HG02970 (cell line): ENCODE measurements at regions not wholly inside any gene's neighbourhood (a gene's known extent, or its start where the extent isn't known, plus 50 kb on each side); places are given as distances from the start of the nearest gene placed in this dataset.

Source experiments
- ATAC-seq: cut with Tn5 transposase; IDR thresholded peaks from one replicate; pipeline ENCODE4 v1.9.1; 2021; ENCODE audit warnings: mild to moderate bottlenecking, moderate library complexity, moderate number of reproducible peaks; ENCODE audit not compliant: unreplicated experiment, low FRiP score

DNA sequence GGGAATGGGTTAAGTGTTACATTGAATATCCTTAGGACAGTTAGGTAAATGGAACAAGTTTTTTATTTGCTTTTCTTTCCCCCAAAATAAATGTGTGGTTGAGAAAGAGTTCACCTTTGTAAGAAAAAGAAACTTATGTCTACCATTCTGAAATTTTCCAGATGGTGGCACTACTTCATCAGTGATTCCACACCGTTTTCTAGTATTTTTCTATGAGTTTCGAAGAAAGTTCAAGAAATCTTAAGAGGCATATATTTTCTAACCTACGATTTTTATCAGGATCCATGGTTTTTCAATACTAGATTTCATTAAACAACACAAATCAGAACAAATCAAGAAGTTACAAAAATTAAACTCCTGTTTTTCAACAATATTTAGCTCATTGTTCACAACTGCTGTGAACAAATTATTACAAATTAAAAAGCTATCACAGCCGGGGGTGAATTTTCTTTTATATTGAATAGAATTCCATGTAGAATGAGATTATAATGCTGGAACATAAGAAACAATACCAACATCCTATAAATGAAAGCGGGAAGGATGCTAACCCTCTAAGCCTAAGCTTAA lies 163.1 kb upstream of the NPVF start:
- ATAC-seq, result no peak

DNA sequence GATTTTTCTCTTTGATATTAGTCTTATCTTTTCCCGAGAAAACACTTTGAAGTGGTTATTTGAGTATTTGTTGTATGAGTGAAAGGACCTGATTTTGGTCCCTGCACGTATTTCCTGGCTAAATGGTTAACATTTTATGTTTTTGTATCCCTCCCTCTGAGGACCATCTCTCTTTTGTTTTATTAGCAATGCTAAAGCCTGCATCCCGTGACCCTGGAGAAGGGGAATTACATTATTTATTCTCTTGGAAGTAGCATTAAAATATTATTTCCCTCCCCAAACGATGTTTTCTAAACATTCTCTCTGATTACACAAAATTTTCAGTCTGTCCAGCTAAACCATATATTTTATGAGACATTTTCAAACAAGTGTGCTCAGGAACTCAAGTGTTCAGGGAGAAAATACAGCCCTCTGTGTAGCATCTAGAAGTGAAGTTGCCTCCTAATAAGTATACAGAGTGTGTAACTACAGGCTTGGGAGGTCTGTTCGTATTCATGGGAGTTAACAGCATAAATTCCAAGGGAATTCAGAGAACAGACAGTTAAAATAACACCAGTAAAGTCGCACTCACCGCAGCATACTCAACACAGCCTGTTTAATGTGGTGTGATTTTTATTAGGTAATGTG lies 163.8 kb upstream of the NPVF start:
- ATAC-seq, result no peak

DNA sequence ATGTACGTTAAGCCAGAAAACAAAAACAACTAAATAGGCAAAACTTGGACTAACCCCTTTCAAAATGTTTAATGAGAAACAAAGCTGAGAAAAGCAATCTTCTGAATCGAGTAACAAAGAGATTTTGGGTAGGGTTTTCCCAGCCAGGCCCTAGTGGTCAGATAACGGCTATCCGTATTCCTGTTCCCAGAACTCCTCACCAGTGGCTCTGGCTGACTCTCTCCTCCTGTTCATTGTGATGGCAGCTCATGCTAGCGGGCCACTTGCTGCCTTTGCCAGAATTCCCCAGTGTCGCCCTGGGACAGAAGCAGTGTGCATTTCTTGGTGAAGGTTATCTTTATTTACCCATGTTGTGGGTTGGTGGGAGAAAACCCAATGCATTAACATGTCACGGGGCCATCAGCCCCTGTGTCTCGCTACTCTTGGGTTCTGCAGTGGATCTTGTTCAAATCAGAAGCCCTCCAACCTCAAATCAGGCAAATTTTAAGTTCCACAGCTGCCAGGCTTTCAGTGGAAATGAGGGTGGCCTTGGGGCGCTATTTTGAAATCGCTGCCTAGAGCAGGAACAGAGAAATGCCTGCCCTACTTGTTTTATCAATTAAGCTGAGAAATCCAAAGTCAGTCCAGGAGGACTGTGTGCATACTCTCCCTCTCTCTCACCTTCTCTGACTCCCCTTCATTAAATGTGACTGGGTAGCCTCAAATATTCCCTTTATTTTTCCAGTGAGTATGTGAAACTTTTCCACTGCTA lies 164.5 kb upstream of the NPVF start:
- ATAC-seq, result no peak

DNA sequence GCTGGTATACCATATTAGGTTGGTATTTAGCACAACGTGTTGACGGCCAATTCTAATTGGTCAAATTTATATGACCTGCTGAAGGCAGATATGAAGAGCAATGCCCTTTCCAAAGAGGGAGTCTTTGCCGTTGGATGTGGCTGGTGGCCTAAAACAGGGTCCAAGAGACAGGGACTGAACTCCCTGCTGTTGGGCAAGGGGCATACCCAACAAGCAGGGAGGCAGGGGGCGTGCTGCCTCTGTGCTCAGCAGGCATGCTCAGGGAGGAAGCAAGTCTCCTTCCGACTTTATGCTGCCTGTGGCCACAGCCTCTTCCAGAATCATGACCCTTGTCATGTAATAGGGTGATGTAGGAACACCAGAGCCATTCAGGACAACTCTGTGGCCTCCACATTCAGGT lies 167.7 kb upstream of the NPVF start:
- no peak for ATAC-seq

DNA sequence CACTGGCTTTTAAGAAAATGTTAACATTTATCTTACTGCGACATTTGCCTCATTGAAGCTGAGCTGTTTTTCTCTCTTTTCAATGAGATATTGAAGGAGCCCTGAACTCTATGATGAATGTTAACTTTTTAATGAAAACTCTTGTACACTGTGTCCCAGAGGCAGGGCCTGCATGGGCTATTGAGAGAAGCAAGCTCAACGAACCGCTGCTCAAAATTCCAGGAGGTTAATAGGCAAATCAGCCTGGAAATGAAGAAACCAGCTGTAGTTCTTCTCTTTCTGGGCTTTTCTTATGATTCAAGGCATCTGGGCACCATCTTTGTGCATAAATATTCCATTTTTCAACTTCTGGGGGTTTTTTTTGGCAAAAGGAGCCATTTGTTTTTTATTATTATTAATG lies 168.4 kb upstream of the NPVF start:
- no peak for ATAC-seq

DNA sequence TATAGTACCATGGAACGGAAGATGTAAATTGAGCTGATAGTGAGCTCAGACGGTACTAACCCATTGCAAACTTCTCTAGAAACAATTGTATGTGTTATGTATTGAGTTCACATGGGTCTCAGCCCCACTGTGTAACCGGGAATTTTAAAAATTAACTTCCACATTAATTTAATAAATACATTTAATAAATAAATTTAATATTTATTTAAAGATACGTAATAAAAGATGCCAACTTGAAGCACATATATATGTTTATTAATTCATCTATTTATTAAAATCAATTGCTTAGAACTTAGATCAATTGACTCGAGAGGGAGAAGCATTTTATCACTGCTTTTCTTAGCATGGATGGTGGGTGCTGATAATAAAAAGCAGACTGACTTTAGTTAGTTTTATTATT lies 170.1 kb upstream of the NPVF start:
- ATAC-seq, result no peak

DNA sequence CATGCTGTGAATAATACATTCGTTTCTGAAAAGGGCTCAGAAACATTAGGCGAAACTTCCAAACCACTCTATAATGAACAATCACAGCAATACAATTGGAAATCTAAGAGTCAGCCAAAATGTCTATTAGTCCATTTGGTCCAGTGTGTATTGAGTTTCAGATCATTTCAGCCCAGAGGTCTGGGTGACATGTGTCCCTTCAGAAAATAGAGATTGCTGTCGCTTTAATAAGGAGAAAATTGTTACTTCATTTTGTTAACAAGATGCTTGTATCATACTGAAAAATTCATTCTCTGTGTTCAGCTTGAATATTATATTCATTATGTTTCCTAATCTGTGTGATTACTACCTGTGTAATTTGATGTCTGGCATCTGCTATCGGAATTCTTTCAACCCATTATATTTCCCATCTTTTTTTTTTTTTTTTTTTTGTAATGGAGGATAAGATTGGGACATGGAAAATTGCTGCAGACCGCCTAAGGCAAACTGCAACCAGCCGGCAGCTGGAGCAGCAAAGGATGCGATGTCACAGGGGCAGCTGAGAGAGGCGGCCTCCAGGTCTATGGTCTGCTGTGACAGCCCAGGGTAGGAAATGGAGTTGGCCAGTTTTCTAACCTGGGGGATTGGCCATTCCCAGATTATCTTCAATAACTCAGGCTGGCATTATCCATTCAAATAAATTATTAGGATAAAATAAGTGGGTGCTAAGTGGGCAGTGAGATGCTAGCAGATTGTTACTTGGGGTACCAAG lies 170.9 kb upstream of the NPVF start:
- no peak for ATAC-seq

DNA sequence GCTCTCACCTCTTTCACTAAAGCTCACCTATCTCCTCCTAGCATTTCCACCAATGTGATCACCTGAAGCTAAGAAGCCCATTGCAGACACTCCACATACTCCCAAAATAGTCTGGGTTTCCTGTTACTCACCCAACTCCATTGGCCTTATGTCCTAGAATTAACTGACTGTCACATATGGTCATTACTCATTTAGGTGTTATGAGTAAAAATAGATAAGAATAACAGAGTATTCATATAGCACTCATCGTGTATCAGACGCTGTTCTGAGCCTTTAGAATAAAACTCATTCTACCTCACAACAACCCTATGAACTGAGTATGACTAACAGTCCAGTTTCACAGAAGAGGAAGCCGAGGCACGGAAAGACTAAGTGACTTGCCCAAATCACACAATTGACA lies 174.2 kb upstream of the NPVF start:
- ATAC-seq, result no peak

DNA sequence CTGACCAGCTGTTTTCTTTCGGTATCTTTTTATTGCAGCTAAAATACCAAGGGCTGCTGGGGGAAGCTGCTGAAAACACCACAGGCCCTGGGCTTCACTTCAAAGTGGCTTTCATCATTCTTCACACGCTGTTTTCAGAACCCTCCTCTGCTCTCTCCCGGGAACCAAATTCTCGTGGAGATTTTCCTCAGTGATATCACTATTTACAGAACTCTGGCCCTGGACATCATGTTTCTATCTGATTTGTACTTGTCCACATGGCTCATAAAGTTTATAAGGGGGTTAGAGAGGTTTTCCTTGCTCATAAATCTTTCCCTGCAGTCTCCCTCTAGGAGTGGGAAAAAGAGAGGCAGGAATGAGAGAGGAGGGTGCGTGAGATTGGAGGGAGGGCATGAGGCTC lies 177.4 kb upstream of the NPVF start:
- no peak for ATAC-seq

DNA sequence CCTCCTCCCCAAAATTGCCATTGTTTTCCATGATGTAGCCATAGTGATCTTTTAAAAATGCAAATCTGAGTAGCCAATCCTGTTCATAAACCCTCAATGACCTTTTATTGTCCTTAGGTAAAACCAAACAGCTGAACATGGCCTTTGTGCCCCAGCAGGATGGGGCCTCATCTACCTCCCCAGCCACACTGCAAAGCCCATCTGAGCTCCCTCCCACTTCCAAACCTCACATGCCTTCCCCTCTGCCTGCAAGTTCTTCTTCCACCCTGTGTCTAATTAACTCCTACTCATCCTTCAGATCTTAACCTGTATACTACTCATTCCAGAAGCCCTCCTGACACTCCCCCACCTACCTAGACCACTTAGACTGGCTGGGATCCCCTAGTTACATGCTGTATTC lies 178.8 kb upstream of the NPVF start:
- ATAC-seq, result no peak

DNA sequence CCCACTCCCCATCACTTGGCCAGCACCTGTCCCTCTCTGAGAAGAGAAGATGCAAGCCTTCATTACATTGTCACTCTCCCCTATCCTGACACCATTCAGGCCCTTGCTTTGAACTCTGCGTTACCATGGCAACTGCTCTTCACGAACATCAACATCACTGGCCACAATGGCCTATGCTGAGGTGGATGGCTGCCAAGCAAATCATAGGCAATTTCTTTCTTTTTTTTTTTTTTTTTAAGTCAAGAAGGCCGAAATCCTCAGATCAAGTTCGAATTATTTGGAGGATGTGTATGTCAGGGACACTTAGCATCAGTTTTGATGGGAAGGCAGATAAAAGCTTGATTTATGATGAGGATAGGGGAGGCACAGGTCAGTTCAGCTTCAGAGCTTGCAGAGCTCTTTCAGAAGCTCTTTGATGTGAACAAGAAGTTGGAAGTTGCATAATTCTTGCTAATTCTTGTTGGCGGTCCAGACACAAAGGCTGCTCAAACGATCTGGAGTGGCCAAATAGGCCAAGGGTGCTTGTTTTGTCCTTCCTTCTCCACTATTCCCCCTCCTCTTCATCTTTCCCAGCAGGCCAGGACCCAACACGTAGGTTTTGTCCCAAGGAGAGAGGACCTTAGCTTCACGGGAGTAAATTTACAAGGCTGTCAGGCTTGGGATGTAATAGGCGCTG lies 179.9 kb upstream of the NPVF start:
- no peak for ATAC-seq

DNA sequence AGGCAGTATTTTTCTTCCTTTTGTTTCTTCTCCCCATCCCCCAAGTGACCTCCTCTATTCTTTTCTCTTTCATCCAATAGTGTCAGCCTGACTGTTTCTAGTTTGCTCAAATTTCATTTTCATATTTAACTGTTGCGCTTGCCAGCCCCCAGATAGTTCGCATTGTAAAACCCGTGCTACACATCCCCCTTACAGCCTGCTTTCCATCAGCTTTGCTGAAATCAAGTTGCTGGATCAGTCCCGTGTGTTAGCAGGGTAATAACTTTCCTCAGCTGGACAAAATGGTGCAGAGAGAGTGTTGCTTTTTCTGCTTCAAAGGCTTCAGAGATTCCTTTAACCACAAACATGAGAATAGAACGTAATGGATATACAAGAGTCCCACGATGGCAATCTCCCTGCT lies 180.6 kb upstream of the NPVF start:
- ATAC-seq, result no peak

DNA sequence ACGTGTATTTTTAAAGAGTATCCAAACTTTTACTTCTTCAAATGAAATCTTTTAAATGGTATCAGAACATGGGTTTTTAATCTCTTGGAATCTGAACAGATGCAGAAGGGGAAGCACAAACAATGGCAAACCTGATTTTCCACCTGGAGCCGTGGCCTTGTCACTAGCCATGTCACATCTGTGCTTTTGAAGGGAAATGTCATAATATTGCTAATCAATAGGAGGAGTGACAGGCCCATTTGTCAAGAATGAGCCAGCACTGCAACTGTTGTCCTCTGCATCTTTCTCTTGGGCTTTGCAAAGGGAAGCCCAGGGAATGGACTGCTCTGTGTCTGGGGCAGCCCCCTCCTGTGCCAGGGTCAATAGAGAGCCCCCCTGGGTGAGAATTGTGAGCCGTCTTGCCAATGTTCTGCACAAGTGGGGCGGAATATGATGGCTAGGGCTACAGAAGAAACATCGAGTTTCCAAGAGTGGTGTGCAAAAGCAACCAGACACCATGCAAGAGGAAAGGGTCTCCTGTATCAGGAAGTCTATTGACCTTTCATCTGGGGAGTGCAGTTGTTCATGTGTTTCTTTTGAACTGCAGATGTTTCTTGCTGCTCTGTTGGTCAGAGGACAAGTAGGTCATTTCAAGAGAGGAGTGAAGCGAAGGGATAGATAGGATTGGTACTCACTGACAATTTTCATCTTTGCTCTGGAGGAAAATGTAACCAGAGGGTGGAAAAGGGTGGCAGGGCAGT lies 181.8 kb upstream of the NPVF start:
- ATAC-seq, result no peak

DNA sequence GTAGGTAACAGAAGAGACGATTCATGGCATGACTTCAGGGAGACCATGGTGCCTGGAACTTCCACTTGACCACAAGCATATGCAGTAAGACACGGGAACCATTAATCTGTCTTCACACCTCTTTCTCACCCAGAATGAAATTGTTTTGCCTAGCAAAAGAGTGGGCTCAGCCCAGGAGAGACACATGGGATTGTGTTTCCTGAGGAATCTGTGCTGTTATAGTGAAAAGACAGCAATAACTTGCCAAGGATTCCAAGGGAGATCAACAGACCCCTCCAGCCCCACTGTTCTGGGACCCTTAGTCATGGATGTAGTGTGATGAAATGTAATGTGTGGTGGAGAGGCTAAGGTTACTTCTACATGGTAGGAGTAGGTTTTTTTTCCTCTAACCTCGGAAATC lies 192.5 kb upstream of the NPVF start:
- no peak for ATAC-seq

DNA sequence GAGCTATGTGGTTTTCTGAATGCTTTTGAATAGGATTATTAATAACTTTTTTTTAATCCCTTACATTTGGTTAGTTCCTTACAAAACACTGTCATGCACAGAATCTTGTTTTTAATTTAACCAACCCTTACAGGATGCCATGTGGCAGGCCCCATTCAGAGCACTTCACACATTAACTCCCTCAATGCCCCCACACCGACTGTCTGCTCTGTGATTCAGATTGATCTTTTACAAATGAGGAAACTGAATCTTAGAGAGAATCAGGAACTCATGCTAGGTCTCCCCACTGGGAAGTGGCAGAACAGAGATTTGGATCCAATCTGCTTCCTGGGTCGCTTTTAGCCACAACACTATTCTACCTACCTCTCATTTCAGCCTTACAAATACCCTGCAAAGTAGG lies 195.8 kb upstream of the NPVF start:
- no peak for ATAC-seq

DNA sequence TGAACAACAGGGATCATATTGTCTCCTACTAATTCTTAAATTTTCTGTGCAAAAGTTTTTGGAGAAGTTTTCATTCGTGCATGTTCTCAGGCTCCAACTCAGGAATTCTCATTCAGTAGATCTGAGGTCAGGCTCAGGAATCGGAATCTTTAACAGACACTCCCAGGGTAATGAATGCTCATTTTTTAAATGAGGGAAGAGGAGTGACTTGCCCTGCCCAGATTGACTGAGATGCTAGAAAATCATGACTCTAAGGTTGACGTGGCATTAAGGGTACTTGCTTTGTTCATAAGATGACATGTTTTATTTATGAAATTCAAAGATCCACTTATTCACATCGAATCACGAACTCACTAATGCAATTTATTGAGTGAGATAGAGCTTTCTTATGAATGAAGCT lies 196.6 kb upstream of the NPVF start:
- no peak for ATAC-seq

DNA sequence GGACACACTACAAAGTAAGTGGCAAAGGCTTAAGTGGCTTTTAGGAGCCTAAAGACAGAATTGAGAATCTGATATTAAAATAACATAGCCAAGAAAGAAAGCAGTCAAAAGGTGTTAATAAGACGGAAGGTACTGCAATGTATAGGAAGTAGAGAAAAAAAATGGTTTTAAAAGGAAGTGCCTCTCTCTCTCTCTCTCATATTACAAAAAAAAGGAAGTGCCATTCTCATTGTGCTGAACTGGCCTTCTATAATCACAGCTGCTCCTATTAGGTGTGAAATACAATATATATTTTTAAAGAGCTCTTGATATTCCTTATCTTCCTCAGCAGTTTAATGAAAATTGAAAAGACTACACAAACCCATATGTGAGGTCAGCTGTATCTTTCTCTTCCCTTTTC lies 199.4 kb upstream of the NPVF start:
- ATAC-seq, result no peak

DNA sequence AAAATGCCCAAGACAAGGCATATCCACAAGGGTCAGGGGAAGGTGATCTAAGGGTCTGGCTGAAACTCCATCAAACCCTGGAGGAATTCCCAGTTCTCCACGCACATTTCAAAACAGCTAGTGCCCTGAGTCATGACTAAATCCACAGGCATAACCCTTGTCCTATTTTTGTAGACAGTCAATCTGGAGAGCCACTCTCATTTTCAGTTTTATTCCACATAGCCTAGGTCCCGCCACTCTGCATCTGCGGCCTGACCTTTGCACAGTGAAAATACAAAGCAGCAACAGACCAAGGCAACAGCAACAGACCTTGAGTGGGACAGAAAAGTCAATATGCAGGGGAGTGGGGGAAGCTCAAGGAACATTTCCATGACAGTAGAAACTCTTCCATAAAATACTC lies 201.4 kb upstream of the NPVF start:
- ATAC-seq, result no peak

DNA sequence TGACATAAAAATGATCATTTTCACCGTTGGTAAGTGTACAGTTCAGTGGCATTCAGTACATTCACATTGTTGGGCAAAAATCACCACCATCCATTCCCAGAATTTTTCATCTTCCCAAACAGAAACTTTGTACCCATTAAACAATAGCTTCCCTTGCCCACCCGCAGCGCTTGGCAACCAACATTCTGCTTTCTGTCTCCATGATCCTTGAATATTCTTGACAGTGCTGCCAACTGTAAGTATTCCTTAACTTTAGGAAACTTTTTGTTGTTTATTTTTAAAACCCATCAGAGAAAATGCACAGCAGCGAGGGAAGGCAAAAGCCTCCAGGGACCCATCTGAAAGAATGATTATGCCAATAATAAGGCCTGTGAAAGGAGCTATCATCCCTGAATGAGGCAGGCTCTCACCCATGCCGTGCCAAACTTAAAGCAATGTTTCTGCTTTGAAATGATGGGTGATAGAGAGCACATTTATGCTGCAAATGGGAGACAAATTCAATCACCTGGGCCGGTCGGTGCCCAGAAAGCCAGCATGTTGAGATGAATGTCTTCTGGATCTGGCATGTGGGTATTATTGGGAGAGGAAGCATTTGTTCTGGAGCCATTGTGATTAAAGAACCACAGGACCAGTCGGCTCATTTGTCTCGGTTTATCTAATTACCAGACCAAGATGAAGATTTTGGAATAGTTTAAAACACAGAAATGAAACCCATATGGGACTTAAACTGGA lies 202.1 kb upstream of the NPVF start:
- no peak for ATAC-seq
